ENCODE measurements at regions not wholly inside any gene's neighbourhood (a gene's known extent, or its start where the extent isn't known, plus 50 kb on each side); places are given as distances from the start of the nearest gene placed in this dataset.

GRCh38 chr3:17936736-17937480 lies 194.5 kb upstream of the TBC1D5 start:
- WGBS (ENCODE audit: insufficient coverage): 50% methylated on average over 1 of the region's 6 CpGs
- Histone ChIP-seq H3K4me1 (ENCODE audit: control insufficient read depth in 2 of 2, insufficient read depth in 2 of 2, low read length in 2 of 2) (no peaks in the 10 kb centered on the region), H3K4me2 (replicated peaks; ENCODE audit: low read depth, low read length, poor library complexity, severe bottlenecking) (no peak overlapping the region), H3K4me3 (ENCODE audit: control extremely low read depth in 1 of 5, extremely low read depth in 1 of 5, insufficient read depth in 1 of 5, low read depth in 2 of 5, low read length in 4 of 5) (no peak overlapping the region), H3K36me3 (replicated peaks in 1 of 2; ENCODE audit: control extremely low read depth in 1 of 2, control insufficient read depth in 1 of 2, extremely low read depth in 1 of 2, insufficient read depth in 2 of 2, low read length in 1 of 2) (no peaks in the 10 kb centered on the region), H3K9ac (ENCODE audit: low read length) (no peak overlapping the region), H2AFZ (ENCODE audit: insufficient read depth, low read depth, low read length, poor library complexity, severe bottlenecking) (no peak overlapping the region), H3K27me3 (replicated peaks in 1 of 4; ENCODE audit: control extremely low read depth in 1 of 4, control insufficient read depth in 3 of 4, insufficient read depth in 4 of 4, low read length in 3 of 4) (no peaks in the 10 kb centered on the region), H3K79me2 (ENCODE audit: control insufficient read depth, insufficient read depth, low read length) (no peaks in the 10 kb centered on the region), H3K9me3 (ENCODE audit: control extremely low read depth in 1 of 3, control insufficient read depth in 2 of 3, insufficient read depth in 1 of 3, low read length in 2 of 3) (no peaks in the 10 kb centered on the region), H3K27ac (ENCODE audit: low read length in 2 of 2) (no peak overlapping the region), H4K20me1 (ENCODE audit: control insufficient read depth, insufficient read depth, low read length, poor library complexity, severe bottlenecking) (no peaks in the 10 kb centered on the region)
- POLR2A ChIA-PET: no interaction called here
- intact Hi-C loops (cut with micrococcal nuclease): no loop called here
- CTCF ChIA-PET: interaction anchor here (1.0 kb wide), 1 partner anchor 452 kb away, joined by 3 read pairs; no protein-coding TSS in a partner anchor
- no peak for ATAC-seq (ENCODE audit: low read depth)
- H3K27me3 Mint-ChIP-seq: peaks cover 26% of the 10 kb centered on the region
- no peak overlapping the region for H3K27ac Mint-ChIP-seq
- peaks cover 2% of the 10 kb centered on the region for H3K4me1 Mint-ChIP-seq
- TF ChIP-seq EZH2 (IDR thresholded peaks at IDR 0.05; ENCODE audit: borderline replicate concordance, insufficient read depth, low read depth, low read length, poor library complexity, severe bottlenecking): no peak
- TF ChIP-seq, protein P1, sequence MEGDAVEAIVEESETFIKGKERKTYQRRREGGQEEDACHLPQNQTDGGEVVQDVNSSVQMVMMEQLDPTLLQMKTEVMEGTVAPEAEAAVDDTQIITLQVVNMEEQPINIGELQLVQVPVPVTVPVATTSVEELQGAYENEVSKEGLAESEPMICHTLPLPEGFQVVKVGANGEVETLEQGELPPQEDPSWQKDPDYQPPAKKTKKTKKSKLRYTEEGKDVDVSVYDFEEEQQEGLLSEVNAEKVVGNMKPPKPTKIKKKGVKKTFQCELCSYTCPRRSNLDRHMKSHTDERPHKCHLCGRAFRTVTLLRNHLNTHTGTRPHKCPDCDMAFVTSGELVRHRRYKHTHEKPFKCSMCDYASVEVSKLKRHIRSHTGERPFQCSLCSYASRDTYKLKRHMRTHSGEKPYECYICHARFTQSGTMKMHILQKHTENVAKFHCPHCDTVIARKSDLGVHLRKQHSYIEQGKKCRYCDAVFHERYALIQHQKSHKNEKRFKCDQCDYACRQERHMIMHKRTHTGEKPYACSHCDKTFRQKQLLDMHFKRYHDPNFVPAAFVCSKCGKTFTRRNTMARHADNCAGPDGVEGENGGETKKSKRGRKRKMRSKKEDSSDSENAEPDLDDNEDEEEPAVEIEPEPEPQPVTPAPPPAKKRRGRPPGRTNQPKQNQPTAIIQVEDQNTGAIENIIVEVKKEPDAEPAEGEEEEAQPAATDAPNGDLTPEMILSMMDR (IDR thresholded peaks at IDR 0.05): no peak
- H3K9me3 Mint-ChIP-seq (ENCODE audit: insufficient read depth): no peaks in the 10 kb centered on the region
- no peak for DNase-seq
- no peak overlapping the region for H3K4me3 Mint-ChIP-seq

- H3K4me1 Mint-ChIP-seq: peaks cover 2% of the 10 kb centered on the region
- Histone ChIP-seq H4K20me1 (ENCODE audit: control insufficient read depth, insufficient read depth, low read length, poor library complexity, severe bottlenecking) (no peaks in the 10 kb centered on the region), H3K9ac (ENCODE audit: low read length) (no peak overlapping the region), H3K36me3 (replicated peaks in 1 of 2; ENCODE audit: control extremely low read depth in 1 of 2, control insufficient read depth in 1 of 2, extremely low read depth in 1 of 2, insufficient read depth in 2 of 2, low read length in 1 of 2) (no peaks in the 10 kb centered on the region), H3K79me2 (ENCODE audit: control insufficient read depth, insufficient read depth, low read length) (no peaks in the 10 kb centered on the region), H3K4me1 (ENCODE audit: control insufficient read depth in 2 of 2, insufficient read depth in 2 of 2, low read length in 2 of 2) (no peaks in the 10 kb centered on the region), H2AFZ (ENCODE audit: insufficient read depth, low read depth, low read length, poor library complexity, severe bottlenecking) (no peak overlapping the region), H3K4me2 (replicated peaks; ENCODE audit: low read depth, low read length, poor library complexity, severe bottlenecking) (no peak overlapping the region), H3K4me3 (ENCODE audit: control extremely low read depth in 1 of 5, extremely low read depth in 1 of 5, insufficient read depth in 1 of 5, low read depth in 2 of 5, low read length in 4 of 5) (no peak overlapping the region), H3K27me3 (replicated peaks in 1 of 4; ENCODE audit: control extremely low read depth in 1 of 4, control insufficient read depth in 3 of 4, insufficient read depth in 4 of 4, low read length in 3 of 4) (no peaks in the 10 kb centered on the region), H3K9me3 (ENCODE audit: control extremely low read depth in 1 of 3, control insufficient read depth in 2 of 3, insufficient read depth in 1 of 3, low read length in 2 of 3) (no peaks in the 10 kb centered on the region), H3K27ac (ENCODE audit: low read length in 2 of 2) (no peak overlapping the region)
- H3K4me3 Mint-ChIP-seq: no peak overlapping the region
- H3K9me3 Mint-ChIP-seq (ENCODE audit: insufficient read depth): no peaks in the 10 kb centered on the region
- H3K27me3 Mint-ChIP-seq: peaks cover 26% of the 10 kb centered on the region
- WGBS (ENCODE audit: insufficient coverage): 95% methylated on average over 3 of the region's 4 CpGs
- ChIA-PET POLR2A (no interaction called here), CTCF (no interaction called here)
- TF ChIP-seq, protein P1 (IDR thresholded peaks at IDR 0.05): no peak
- no peak for TF ChIP-seq EZH2 (IDR thresholded peaks at IDR 0.05; ENCODE audit: borderline replicate concordance, insufficient read depth, low read depth, low read length, poor library complexity, severe bottlenecking)
- intact Hi-C loops (cut with micrococcal nuclease): no loop called here
- no peak overlapping the region for H3K27ac Mint-ChIP-seq
- ATAC-seq (ENCODE audit: low read depth) (no peak), DNase-seq (no peak)
Measured at GRCh38 chr3:17935222-17935621, 192.8 kb upstream of the TBC1D5 start.

Data from B cell (primary cell).